Stomach (tissue), 8 donors: ENCODE measurements at regions not wholly inside any gene's neighbourhood (a gene's known extent, or its start where the extent isn't known, plus 50 kb on each side); places are given as distances from the start of the nearest gene placed in this dataset.

Source experiments
- DNase-seq, 2 donors: peaks; one replicate each; pipeline versions ENCODE4 v3.0.0 to v3.0.0-alpha.2; 2013 to 2019
- H3K27ac ChIP-seq, 5 donors: fragments of 200-600 bp in 4 of 5; sonication (generic) in 4 of 5; one replicate each; pipeline ENCODE4 v1.5.1; 2013 to 2019; ENCODE audit warnings: mild to moderate bottlenecking in 1 of 5, moderate library complexity in 1 of 5
- H3K27me3 ChIP-seq, 3 donors: fragments of 200-600 bp; sonication (generic); one replicate each; pipeline ENCODE4 v1.5.1; 2017 to 2019; ENCODE audit warnings: mixed run types in 1 of 3
- H3K36me3 ChIP-seq, 4 donors: fragments of 200-600 bp; sonication (generic); 1 replicate in 3 of 4; 2 replicates in 1 of 4; pipeline ENCODE4 v1.5.1; 2016 to 2019
- H3K4me1 ChIP-seq, 4 donors: fragments of 200-600 bp; sonication (generic); one replicate each; pipeline ENCODE4 v1.5.1; 2016 to 2019
- H3K4me3 ChIP-seq, 4 donors: fragments of 200-600 bp; sonication (generic) in 3 of 4; one replicate each; pipeline ENCODE4 v1.5.1; 2016 to 2019; ENCODE audit warnings: mild to moderate bottlenecking in 1 of 4
- H3K9me3 ChIP-seq, 4 donors: fragments of 200-600 bp; sonication (generic); one replicate each; pipeline ENCODE4 v1.5.1; 2016 to 2019
- EP300 ChIP-seq: sonication (generic); formaldehyde crosslinking; IDR thresholded peaks from one replicate; pipeline ENCODE4 v1.6.1; 2017; ENCODE audit warnings: antibody characterized with exemption
- POLR2A ChIP-seq, 4 donors: fragments of 450-650 bp; IDR thresholded peaks; one replicate each; pipeline ENCODE4 v1.6.1; 2016; ENCODE audit warnings: antibody characterized with exemption in 4 of 4, control low read depth in 2 of 4, mild to moderate bottlenecking in 1 of 4, moderate library complexity in 1 of 4
- POLR2AphosphoS5 ChIP-seq, 3 donors: sonication (generic); formaldehyde crosslinking; IDR thresholded peaks; one replicate each; pipeline ENCODE4 v1.6.1; 2016; ENCODE audit warnings: antibody characterized with exemption in 3 of 3
- WGBS, 5 donors: extraction: QIAGEN DNeasy Blood & Tissue Kit in 3 of 5; methylation state at CpG; one replicate each; pipeline versions ENCODE4 v1.1.5 to v1.1.7; 2013 to 2018; 5-methylcytosine and 5-hydroxymethylcytosine counted together
- intact Hi-C: fragments of 100-400 bp; cut with DNase I; formaldehyde crosslinking; loops from one replicate; pipeline ENCODE4 v1.15.1; 2023; ENCODE audit warnings: low total_unique reads
- TF ChIP-seq, protein P1 (sequence below), 7 experiments: fragments of 450-650 bp in 4 of 7; fragments of 200-600 bp in 3 of 7; sonication (generic) in 3 of 7; IDR thresholded peaks; one replicate each; pipeline ENCODE4 v1.5.1; 2016 to 2019; ENCODE audit warnings: antibody characterized with exemption in 7 of 7, control low read depth in 2 of 7, mild to moderate bottlenecking in 1 of 7
- donor health status: healthy with polysubstance abuse.
- donor health status: Bipolar disorder and iron deficiency.
- donor health status: healthy.

DNA sequence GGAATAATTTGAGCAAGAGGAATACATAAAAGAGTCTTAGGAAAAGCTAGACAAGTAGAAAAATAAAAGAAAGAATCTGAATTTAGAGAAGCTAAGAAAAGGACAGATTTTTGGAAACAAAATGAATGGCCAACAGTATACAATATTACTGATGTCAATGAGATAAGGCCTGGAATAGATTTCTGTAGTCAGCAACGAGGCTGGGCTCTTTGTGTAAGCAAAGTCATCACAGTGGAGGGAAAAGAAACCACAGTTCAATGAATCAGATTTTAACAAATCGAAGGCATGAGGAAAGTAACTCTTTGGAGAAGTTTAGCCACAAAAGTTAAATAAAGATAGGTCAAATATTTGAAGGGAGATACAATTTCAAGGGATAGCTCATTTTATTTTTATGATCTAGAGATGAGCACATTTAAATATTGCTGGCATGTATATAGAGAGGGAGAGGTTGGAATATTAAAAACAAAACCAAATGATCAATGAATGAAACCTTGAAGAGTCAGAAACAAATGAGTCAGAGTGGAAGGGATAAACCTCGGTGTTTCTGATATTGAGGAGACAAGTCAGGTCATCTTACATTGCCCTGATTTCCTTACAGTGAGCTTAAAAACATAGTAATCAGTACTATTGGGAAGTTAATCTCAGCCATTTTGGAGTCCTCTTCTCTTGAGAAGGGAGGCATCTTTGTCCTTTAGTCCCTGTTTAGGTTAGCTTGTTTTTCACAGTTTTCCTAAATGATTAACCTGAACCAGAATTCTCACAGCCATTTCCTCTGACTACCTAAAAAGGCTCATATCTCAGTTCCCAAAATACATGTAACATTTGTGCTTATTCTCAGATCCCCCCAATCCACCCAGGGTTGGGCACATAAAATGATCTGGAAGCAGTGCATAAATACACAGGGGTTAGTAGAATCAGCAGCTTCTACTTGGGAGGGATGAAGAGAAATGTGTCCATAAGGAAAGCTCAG is 620.0 kb upstream of the B3GALT2 start:
- DNase-seq = no peak
- H3K27me3 ChIP-seq = no peaks in the 10 kb centered on the region

DNA sequence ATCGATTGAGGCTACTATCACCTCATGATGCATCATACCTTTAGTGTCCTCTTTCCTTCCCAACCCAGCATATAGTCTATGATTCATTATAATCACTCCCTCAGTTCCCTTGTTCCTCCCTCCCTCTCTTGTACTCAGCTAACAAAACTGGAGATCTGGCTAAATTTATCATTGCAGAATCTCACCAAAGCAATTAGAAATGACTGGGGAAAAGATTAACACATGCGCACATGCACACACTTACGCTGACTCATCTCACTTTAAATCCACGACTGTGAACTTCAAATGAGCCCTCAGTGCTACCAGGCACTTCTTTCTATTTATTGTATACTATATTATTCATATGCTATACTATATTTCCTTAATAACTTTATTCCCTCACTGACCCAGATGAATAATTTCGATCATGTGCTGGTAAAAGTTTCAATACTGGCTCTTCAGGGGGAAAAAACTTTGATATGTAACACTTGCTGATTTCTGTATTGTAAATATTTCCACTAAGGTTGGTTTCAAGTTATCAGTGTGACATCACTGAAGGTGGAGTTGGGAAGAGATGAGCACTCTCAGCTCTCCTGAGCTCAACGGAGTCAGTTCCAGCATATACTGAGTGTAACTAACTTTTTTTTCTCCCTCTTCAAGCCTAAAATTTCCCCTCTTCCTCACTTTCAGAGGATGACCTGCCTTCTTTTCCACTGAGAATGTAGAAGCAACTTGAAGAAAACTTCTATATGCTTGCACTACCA is 613.7 kb upstream of the B3GALT2 start:
- 66 to 82% (median 77%) methylated on average over 6 of the region's 6 CpGs for WGBS, 5 donors
- Histone ChIP-seq H3K4me3 (no peak overlapping the region), H3K9me3 (no peaks in the 10 kb centered on the region), H3K27me3 (no peaks in the 10 kb centered on the region), H3K36me3 (no peaks in the 10 kb centered on the region), H3K4me1 (no peaks in the 10 kb centered on the region), H3K27ac (no peak overlapping the region)
- no peak for DNase-seq
- intact Hi-C loops = no loop called here
- TF ChIP-seq EP300 (no peak), POLR2A (IDR thresholded peaks at IDR 0.05) (no peak), POLR2AphosphoS5 (IDR thresholded peaks at IDR 0.05) (no peak)
- TF ChIP-seq, protein P1, sequence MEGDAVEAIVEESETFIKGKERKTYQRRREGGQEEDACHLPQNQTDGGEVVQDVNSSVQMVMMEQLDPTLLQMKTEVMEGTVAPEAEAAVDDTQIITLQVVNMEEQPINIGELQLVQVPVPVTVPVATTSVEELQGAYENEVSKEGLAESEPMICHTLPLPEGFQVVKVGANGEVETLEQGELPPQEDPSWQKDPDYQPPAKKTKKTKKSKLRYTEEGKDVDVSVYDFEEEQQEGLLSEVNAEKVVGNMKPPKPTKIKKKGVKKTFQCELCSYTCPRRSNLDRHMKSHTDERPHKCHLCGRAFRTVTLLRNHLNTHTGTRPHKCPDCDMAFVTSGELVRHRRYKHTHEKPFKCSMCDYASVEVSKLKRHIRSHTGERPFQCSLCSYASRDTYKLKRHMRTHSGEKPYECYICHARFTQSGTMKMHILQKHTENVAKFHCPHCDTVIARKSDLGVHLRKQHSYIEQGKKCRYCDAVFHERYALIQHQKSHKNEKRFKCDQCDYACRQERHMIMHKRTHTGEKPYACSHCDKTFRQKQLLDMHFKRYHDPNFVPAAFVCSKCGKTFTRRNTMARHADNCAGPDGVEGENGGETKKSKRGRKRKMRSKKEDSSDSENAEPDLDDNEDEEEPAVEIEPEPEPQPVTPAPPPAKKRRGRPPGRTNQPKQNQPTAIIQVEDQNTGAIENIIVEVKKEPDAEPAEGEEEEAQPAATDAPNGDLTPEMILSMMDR (IDR thresholded peaks at IDR 0.05) = no peak

More for the DNA sequence above, 620.0 kb upstream of the B3GALT2 start:
- H3K9me3 ChIP-seq = no peaks in the 10 kb centered on the region
- 48 to 67% (median 58%) methylated on average over 3 of the region's 3 CpGs for WGBS, 5 donors
- intact Hi-C loops = no loop called here
- no peaks in the 10 kb centered on the region for H3K4me1 ChIP-seq
- H3K36me3 ChIP-seq = no peaks in the 10 kb centered on the region
- H3K27ac ChIP-seq = no peak overlapping the region
- no peak for TF ChIP-seq EP300
- TF ChIP-seq, protein P1 (IDR thresholded peaks at IDR 0.05) = no peak
- TF ChIP-seq POLR2AphosphoS5 (IDR thresholded peaks at IDR 0.05) = no peak
- TF ChIP-seq POLR2A (IDR thresholded peaks at IDR 0.05) = no peak
- no peak overlapping the region for H3K4me3 ChIP-seq

DNA sequence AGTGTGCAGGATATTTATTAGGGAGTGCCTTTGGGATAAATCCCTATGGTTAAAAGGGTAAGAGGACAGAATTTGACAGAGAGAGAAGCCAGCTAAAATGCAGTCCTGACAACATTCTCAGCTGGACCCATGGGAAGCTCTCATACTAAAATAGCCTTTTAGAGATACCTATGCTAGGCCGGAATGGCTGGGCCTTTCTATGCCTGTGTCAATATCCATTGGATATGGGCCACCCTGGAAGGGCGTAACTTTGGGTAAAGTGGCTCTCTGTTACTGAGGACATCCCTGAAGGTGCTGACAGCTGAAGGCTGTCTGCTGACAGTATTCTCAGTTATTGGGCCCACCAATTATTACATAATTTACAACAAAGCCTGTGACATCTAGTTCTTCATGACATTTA is 613.0 kb upstream of the B3GALT2 start:
- Histone ChIP-seq H3K4me1 (no peaks in the 10 kb centered on the region), H3K9me3 (no peaks in the 10 kb centered on the region), H3K27me3 (no peaks in the 10 kb centered on the region), H3K36me3 (no peaks in the 10 kb centered on the region), H3K4me3 (no peak overlapping the region), H3K27ac (no peak overlapping the region)
- TF ChIP-seq EP300 (no peak), POLR2AphosphoS5 (IDR thresholded peaks at IDR 0.05) (no peak)
- TF ChIP-seq, protein P1 (IDR thresholded peaks at IDR 0.05) = no peak
- intact Hi-C loops = no loop called here
- WGBS, 5 donors = 88 to 97% (median 95%) methylated on average over 2 of the region's 2 CpGs
- no peak for DNase-seq

DNA sequence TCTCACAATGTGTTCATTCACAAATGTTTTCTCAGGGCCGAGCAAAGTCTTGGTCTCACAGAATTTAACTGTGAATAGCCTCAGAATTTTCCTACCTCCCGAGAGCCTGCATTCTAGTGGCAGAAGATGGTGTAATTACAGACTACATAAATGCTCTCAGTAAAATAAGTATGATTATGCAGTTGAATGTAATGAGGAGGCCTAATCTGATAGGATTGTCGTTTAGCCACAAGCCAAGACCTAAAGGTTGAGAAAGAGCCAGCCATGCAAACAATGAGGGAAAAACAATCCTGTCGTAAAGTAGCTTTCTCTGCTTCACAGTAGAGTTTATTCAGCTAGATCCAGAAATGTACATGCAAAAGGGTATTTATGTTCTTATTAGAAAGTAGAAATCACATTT is 607.8 kb upstream of the B3GALT2 start:
- intact Hi-C loops = no loop called here
- 24 to 56% (median 39%) methylated on average over 4 of the region's 4 CpGs for WGBS, 5 donors
- DNase-seq = peak in 1 of 2 donors; percentile 12
- no peaks in the 10 kb centered on the region for H3K27me3 ChIP-seq
- H3K9me3 ChIP-seq = no peaks in the 10 kb centered on the region
- no peak overlapping the region for H3K27ac ChIP-seq
- no peak overlapping the region for H3K4me3 ChIP-seq
- no peaks in the 10 kb centered on the region for H3K36me3 ChIP-seq
- H3K4me1 ChIP-seq = peaks cover 0 to 3% (median 0%) of the 10 kb centered on the region in 4 donors
- TF ChIP-seq, protein P1 (IDR thresholded peaks at IDR 0.05) = no peak
- TF ChIP-seq EP300 (no peak), POLR2AphosphoS5 (IDR thresholded peaks at IDR 0.05) (no peak), POLR2A (IDR thresholded peaks at IDR 0.05) (no peak)
